ENCODE measurements at regions not wholly inside any gene's neighbourhood (a gene's known extent, or its start where the extent isn't known, plus 50 kb on each side); places are given as distances from the start of the nearest gene placed in this dataset.

DNA sequence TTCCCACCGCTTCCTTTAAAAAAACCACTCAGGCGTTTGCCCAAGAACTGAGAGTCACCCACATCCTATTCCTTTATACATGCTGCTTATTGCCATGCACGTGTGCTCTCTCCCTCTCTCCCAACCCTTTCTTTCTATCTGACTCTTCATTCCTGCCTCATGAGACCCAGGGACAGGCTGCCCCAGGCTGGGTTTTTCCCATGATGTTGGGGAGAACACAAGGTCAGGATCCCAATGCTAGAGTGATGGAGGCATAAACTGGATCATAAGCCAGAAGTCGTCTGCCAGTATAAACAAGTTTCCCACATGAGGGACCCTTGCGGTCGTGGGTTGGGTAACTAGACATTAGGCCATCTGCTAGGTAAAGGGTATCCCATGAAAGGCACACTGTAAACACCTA, 64.9 kb downstream of the CD2 start:
- intact Hi-C loops (cut with micrococcal nuclease) = loop anchor here (5.0 kb wide), 3 partner anchors 168 to 442 kb away; no protein-coding TSS in a partner anchor

DNA sequence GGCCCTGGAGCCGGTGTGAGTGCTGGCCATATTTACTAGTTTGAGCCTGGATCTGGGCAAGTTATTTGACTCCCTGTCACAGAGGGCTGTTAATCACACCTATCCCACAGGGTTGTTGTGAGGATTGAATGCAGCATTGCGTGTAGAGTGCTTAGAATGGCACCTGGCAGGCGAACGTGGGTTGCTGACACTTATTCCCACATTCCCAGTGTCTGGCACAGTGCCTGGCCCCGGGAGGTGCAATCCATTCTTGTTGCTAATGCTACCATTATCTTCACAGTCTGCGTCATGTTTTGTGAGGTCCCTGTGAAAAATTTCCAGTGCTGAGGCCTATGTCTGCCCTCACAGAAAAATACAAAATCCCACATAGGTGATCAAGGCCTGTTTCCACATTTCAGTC, 66.1 kb downstream of the CD2 start:
- intact Hi-C loops (cut with micrococcal nuclease) = no loop called here

DNA sequence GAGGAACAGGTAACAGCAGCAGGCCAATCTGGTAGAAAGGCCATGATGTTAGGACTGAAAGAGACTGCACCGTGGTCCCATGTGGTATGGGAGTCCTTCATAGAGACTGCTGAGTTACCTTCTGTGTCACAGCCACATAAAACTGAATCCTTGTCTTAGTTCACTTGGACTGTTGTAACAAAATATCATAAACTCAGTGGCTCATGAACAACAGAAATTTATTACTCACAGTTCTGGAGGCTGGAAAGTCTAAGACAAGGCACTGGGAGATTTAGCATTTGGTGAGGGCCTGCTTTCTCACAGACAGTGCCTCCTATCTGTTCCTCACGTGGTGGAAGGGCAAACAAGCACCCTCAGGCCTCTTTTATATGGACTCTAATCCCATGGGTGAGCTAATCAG, 67.5 kb downstream of the CD2 start:
- intact Hi-C loops (cut with micrococcal nuclease) = no loop called here

DNA sequence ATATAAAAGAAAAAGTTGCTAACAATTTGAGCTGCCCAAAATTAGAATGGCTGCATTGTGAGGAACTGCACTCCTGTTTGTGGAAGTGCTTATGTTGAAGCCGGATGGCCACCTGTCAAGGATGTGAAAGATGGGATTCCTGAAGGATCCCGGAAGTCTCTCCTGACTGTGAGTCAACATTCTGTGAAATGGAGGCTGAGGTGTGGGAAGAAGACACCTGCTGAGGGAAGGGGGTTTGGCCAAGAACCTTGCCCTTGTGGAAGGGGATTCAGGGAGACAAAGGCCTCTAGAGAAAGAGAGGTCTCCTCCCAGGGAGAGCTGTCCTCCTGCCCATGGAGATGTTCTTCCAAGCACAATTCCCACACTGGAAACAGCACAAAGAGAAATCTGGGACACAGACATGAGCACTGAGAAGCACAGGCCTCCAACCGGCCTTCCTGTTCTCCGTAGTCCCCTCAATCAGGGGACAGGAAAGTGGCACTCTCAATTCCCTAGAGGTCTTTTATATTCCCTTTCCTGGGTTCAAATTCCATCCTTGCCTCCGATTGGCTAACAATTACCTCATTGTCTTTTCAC, 70.5 kb downstream of the CD2 start:
- intact Hi-C loops (cut with micrococcal nuclease) = loop anchor here (5.0 kb wide), 1 partner anchor 322 kb away; no protein-coding TSS in a partner anchor

DNA sequence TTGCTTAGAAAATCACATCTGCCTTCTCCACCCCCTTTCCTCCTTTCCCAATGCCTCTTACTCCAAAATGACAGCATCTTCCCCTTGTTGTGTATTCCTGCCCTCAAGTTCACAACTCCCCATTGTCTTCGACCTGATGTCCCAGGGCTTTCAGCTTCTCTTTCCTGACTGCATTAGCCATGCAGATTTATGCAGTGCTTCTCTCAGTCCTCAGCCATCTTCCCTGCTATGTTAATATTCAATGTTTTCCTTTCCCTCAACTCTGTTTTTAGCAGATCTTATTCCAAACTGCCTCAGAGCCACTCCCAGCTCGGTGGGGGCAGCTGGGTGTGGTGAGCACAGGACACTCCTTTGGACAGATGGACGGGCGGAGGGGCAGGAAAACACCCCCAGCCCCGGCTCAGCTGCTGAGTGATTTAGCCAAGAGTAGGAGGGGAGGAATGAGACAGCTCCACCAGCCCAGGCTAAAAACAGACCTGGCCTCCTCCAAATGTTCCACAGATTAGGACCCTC, 71.0 kb downstream of the CD2 start:
- intact Hi-C loops (cut with micrococcal nuclease) = loop anchor here (5.0 kb wide), 1 partner anchor 323 kb away; no protein-coding TSS in a partner anchor

DNA sequence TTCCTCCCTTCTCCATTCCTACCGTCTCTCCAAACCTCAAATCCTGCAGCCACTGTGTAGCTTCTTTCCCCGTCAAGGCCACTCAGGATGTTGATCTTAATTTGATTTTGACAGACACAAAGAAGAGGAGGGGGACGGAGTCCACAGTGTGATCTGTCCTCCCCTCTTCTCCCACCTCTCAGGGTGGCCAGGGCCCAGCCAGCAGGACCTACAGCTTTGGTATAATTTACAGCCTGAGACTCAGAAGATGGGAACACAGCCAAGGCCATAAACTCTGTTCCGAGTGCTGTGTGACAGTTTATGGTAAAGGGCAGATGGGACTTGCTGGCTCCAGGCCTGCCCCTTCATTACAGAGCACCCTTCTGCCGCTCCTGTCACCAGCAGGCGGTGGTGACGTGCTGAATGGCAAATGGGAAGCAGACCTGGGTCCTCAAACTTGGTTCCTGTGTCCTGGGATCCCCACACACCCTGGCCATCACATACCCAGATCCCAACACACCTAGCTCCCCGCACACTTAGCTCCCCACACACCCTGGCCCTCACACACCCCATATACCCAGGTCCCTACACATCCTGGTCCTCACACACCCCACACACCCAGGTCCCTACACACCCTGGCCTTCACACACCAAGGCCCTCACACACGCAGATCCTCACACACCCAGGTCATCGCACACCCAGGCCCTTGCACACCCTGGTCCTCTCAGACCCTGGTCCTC, 71.6 kb downstream of the CD2 start:
- intact Hi-C loops (cut with micrococcal nuclease) = loop anchor here (2.0 to 5.0 kb wide), 2 partner anchors 15 to 324 kb away; no protein-coding TSS in a partner anchor

DNA sequence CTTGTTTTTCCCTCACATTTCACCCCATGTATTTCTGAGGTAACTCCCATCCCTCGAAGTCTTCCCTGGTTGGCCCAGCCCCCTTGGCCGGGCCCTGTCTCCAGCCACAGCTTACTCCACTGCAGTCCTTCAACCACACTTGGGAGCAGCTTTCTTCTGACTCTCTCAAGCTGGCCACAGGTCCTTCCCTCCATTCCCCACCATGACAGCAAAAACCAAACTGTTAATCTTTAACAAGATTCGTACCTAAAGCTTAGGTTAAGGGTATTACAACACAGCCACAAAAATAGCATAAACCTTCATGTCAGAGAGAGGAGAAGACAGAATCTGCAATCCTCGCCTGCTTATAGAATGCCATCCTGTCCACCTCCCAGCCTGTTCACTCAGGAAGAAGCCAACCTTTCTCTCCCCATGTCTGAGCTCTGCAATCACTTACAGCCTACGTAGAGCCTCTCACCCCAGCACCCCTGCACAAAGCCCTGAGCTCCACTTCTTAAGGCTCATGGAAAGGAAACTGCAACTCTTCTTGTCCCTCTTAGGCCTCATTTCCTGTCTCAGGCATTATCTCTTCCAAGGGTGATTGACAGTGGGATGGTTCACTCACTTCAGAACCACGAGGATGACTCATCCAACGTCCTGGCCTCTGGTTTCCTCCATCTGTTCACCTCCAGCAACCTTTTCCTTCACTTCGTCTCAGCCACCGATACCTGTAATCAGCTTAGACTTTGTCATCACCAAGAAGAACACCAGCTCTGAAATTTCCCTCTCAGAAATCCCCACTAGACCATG, 72.8 kb downstream of the CD2 start:
- intact Hi-C loops (cut with micrococcal nuclease) = loop anchor here (1.0 to 5.0 kb wide), 10 partner anchors 10 to 325 kb away; partner anchors contain the start of gene TTF2

DNA sequence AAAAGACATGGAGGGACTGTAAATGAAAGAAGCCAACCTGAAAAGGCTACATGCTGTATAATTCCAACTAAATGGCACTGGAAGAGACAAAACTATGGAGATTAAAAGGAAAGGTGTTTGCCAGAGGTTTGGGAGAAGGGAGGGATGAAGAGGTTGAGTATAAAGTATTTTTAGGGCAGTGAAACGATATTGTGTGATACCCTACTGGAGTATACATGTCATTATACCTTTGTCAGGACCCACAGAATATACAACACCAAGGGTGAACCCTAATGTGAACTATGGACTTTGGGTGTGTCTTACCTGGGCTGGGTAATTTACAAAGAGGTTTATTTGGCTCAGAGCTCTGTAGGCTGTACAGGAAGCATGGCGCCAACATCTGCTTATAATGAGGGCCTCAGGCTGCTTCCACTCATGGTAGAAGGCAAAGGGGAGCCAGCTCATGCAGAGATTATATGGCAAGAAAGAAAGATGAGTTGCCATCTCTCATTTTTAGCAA, 73.4 kb downstream of the CD2 start:
- intact Hi-C loops (cut with micrococcal nuclease) = loop anchor here (1.0 to 5.0 kb wide), 10 partner anchors 10 to 325 kb away; partner anchors contain the start of gene TTF2

DNA sequence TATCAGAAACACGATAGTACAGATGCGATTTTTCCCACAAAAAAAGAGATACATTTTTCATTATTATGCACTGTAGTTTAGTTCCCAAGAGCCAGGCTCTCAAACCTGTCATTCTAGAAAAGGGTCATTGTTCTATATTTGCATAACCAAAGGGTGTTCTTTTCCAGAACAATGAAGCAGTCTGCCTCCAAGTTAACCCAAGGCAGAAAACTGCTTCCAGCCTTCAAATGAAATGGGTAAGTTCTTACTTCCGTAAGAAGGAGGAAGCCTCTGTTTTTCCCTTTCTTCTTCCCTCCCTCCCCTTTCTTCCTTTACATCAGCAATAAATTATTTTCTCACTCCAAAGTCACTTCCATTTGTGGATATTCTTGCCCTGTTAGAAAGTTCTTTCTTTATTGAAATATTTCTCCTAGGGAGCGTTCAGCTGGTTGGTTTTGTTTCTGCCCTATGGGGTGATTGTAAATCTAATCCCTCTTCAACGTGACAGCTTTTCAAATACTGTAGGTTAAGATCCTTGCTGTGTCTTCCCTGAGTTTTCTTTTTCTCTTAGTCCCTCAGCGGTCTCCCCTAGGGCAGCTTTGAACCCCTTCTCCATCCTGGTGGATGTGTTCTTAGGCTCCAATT, 77.3 kb upstream of the PTGFRN start:
- intact Hi-C loops (cut with micrococcal nuclease) = no loop called here

DNA sequence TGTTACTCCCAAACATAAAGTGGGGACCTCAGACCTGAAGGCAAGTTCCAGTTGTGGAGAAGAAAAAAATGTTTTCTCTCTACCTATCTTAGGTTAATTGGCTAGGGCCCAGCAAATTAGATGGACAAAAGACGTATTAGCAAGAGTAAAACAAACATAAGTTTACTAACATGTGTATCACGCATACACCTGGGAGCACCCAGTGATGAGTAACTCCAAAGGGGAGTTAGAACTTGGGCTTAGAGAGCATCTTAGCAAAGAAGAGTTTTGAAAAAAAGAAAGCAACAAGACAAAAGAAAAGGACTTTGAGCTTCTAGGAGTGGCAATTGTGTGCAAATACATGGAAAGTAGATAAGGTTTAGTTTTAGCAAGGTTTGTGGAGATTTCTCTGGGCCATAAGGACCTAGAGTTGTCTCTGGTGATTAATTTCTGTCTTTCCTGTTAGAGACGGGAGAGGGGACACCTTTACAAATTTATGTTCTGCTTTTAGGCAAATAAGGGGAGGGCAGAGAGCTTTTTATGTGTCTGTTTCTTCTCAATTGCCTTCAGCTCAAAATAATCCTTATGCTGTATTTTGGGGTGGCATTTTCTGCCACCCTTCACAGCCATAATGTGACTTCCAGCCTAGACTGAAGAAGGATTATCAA, 76.7 kb upstream of the PTGFRN start:
- intact Hi-C loops (cut with micrococcal nuclease) = no loop called here

DNA sequence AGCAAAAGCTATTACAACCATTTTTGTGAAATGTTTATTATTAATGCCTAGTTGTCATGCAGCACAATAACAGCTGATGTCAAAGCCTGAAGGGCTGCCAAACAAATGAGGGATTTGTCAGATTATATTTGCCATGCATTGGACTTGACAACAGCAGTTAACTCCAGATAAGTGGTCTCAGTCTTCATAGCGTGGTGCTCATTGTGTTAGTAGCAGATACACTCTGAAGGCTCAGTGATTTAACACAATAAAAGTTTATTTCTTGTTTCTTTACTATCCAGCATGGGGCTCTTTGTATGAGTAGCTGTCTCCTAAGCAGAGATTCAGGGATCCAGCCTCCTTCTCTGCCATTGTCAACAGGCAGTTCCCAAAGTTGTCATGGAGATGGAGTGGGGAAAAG, 76.0 kb upstream of the PTGFRN start:
- intact Hi-C loops (cut with micrococcal nuclease) = no loop called here

DNA sequence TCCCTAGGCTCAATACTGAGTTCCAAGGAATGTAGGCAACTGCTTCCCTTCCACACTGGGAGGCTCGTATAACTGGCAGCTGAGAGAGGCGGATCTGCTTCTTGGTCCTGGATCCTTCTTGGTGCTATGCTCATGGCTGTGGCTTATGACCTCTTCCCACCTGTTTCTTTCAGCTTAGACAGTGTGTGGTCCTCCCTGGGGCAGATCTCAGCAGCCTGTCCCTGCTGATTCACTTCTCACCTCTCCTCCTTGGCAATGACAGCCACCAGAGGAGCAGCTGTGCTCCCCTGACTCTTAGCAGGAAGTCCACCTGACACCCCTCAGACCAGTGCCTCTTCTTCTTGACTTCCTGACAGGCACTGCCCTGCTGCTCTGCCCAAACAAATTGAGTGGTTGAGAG, 75.1 kb upstream of the PTGFRN start:
- intact Hi-C loops (cut with micrococcal nuclease) = no loop called here

DNA sequence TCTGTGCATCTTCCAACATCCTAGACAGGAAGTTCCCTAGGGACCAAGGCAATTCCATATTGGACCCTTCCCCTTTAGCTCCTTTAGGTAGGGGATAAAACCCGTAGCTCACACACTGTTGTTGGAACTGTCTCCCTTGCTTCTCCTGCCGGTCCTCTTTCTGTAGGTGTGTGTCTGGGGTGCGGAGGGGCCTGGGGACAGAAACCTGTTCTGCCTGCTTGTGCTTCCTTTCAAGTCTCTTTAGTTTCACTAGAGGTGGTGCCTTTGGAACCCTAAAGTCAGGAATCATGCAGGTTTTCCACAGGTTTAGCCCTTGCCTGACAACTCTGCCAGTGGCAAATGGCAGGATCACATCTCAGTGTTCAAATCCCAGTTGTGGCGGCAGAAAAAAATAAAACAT, 74.6 kb upstream of the PTGFRN start:
- intact Hi-C loops (cut with micrococcal nuclease) = no loop called here

DNA sequence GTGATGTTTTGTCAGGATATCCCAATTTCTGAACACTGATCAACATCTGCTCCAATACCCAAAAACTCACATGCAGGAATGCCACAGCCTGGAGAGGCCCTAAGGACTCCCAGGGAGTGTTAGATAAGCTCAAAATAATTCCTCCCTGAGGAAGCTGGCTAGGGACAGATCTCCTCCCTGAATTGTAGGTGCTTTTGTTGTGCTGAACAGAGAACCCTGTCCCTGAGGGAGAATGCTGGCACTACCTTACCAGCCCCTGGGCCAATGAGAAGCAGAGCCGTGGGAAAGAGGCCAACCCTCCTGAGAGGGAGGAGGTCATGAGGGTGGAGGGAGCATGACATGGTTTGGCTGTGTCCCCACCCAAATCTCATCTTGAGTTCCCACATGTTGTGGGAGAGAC, 73.6 kb upstream of the PTGFRN start:
- intact Hi-C loops (cut with micrococcal nuclease) = no loop called here

DNA sequence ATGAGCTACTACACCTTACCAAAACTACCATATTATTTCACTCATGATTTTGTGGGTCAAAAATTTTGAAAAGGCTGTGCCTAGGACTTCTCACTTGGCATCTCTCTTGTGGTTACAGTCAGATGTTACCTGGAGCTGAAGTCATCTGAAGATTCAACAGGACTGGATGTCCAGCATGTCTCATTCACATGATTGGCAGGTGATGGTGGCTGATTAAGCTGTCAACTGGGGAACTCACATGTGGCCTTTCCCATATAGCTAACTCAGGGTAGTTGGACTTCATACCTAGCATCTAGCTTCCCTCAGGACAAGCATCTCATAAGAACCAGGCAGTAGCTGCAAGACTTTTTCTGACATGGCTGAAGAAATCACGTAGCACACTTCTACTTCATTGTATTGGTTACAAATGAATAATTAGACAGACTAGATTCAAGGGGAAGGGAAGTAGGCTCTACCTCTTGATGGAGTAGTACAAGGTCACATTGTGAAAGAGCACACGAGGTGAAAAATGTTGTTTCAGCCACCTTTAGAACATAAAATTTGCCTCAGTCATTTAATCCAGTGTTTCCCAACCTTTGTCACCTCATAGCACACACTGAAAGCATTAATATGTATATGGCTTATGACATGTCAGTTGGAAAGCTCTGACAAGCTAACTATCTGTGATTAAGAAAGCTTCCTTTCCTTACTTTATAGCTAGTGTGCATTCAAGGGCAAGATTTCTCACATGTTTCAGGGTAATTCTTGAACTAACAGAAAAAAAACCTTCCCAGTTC, 68.0 kb upstream of the PTGFRN start:
- intact Hi-C loops (cut with micrococcal nuclease) = loop anchor here (1.0 kb wide), 1 partner anchor 13 kb away; no protein-coding TSS in a partner anchor

DNA sequence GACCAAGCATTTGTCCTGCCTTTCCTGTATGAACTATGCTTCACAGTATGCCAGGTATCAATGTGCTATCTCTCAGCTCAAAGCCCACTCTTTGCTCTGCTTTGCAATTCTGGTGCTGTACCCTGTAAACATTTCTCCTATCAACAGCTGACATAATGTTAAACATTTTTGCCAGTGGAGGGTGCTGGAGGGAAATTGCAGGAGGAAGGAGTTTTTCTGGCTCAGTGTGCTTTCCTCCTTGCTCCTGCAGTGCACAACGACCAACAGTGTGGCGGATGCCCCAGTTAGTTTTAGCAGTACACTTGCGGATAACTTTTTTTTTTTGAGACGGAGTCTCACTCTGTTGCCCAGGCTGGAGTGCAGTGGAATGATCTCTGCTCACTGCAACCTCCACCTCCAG, 67.1 kb upstream of the PTGFRN start:
- intact Hi-C loops (cut with micrococcal nuclease) = loop anchor here (1.0 kb wide), 1 partner anchor 12 kb away; no protein-coding TSS in a partner anchor

DNA sequence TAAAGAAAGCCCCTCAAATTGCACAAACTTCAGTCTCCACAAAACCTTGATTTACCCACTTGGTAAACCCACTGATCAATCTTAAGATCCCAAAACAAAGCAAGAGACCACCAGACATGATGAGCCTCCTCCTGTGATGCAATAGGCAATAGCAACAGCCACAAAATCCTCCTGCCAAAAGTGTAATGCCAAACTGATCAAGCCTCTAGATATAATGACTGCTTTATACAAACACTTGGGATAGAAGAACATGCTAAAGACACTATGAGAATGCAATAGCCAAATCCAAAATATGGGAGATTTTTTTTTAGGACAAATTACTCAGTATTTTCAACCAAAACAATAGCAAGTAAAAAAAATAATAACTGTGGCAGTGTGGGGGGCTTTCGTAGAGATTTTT, 64.9 kb upstream of the PTGFRN start:
- intact Hi-C loops (cut with micrococcal nuclease) = no loop called here

DNA sequence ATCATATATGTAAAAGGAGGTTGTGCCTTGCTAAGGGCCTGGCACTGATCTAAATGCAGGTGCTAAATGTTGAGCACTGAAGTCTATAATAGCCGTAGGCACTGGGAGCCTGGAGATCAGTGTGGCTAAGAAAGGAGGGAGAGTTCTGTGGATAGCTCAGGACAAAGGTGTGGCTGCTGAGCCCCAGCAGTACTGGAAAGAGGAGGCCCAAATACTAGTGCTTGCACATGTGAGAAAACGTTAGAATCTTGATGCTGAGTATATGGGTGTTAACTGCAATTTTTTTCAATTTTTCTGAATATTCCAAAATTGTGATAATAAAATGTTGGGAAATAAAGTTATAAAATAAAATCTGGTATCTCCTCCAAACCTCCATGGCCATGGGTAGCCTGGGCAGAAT, 62.5 kb upstream of the PTGFRN start:
- intact Hi-C loops (cut with micrococcal nuclease) = no loop called here

DNA sequence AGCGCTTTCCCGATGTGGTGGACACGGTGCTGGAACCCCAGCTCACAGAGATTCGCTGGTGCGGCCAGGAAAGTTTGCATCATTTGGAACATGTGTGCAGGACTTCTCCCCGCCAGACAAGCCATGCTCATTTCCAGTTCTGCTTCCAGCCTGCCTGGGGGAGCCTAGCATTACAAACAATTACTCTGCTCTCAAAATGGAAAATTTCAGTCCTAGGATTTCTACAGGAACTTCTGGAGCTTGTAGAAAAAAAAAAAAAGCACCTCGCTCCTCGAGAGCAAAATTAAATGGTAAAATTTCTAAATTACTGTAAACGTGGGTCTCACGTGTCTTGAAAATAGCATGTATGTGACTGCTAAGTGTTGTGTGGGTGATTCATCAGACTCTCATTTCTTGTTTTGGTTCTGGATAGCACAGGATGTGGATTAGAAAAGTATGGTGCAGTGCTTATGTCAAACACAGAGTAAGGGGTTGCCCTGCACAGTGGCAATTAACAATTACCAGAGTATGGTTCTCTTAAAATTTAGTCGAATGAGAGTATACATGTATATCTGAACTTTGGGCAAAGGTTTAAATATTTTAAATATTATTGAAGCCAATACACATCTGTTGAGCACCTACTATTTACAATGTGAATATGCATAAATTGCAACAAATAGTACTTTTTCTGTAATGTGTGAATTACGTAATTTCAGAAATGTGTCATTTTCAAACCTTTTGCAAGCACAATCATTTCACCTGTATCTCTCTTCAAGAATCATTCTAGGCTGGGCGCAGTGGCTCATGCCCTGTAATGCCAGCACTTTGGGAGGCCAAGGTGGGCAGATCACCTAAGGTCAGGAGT, 61.8 kb upstream of the PTGFRN start:
- intact Hi-C loops (cut with micrococcal nuclease) = no loop called here

Data from T-helper 1 cell treated with Interleukin-12 subunit alpha and Interleukin-12 subunit beta and Interleukin-4 antibody, amounts not matched to agents 30 ng/mL and 1 ng/mL, for 36 hours (primary cell).